Left lung (tissue), 4 donors: ENCODE measurements at regions not wholly inside any gene's neighbourhood (a gene's known extent, or its start where the extent isn't known, plus 50 kb on each side); places are given as distances from the start of the nearest gene placed in this dataset.

ENCODE experiments used
- ATAC-seq: fragments of 200-7000 bp; cut with Tn5 transposase; one replicate; pipeline ENCODE4 v1.9.1; 2020; ENCODE audit warnings: moderate library complexity
- DNase-seq, 4 donors: peaks; one replicate each; pipeline ENCODE4 v3.0.0-alpha.2; 2013 to 2020
- H3K27ac ChIP-seq, 2 donors: fragments of 200-600 bp; sonication (generic) in 1 of 2; one replicate each; pipeline versions ENCODE4 v1.5.0 to v1.8.0; 2020 to 2021
- H3K27me3 ChIP-seq, 2 donors: fragments of 200-600 bp; sonication (generic) in 1 of 2; one replicate each; pipeline versions ENCODE4 v1.5.0 to v1.8.0; 2020 to 2021
- H3K36me3 ChIP-seq, 2 donors: fragments of 200-600 bp; sonication (generic) in 1 of 2; one replicate each; pipeline versions ENCODE4 v1.5.0 to v1.8.0; 2020 to 2021
- H3K4me1 ChIP-seq, 2 donors: fragments of 200-600 bp; one replicate each; pipeline ENCODE4 v1.8.0; 2021
- H3K4me3 ChIP-seq, 2 donors: fragments of 200-600 bp; sonication (generic) in 1 of 2; one replicate each; pipeline versions ENCODE4 v1.5.0 to v1.8.0; 2020 to 2021; ENCODE audit warnings: mild to moderate bottlenecking in 1 of 2
- H3K9me3 ChIP-seq, 2 donors: fragments of 200-600 bp; sonication (generic) in 1 of 2; one replicate each; pipeline versions ENCODE4 v1.5.0 to v1.8.0; 2020 to 2021
- CTCF ChIP-seq, 2 donors: fragments of 200-600 bp; sonication (generic) in 1 of 2; IDR thresholded peaks; one replicate each; pipeline versions ENCODE4 v1.5.0 to v1.8.0; 2021; ENCODE audit warnings: antibody characterized with exemption in 2 of 2
- intact Hi-C, 2 donors: fragments of 100-400 bp; cut with DNase I; formaldehyde crosslinking; loops; one replicate each; pipeline versions ENCODE4 v1.11.2 to v1.14.2; 2022
- donor health status: DM: no; HTN: yes; CAD: no.
- donor health status: DM: no; HTN: no; CAD: no.

- intact Hi-C loops, result no loop called here
- DNase-seq (no peak), ATAC-seq (no peak)
- H3K4me3 ChIP-seq, result no peak overlapping the region
- no peak overlapping the region for H3K27ac ChIP-seq
- H3K36me3 ChIP-seq, result no peaks in the 10 kb centered on the region
- no peaks in the 10 kb centered on the region for H3K4me1 ChIP-seq
- no peaks in the 10 kb centered on the region for H3K27me3 ChIP-seq
- TF ChIP-seq CTCF (IDR thresholded peaks at IDR 0.05), result no peak
- H3K9me3 ChIP-seq, result no peaks in the 10 kb centered on the region
Measured at GRCh38 chr3:73753985-73754384, 129.2 kb upstream of the PDZRN3 start.

GRCh38 chr3:73752338-73752737 lies 127.6 kb upstream of the PDZRN3 start:
- Histone ChIP-seq H3K36me3 (no peaks in the 10 kb centered on the region), H3K27ac (no peak overlapping the region), H3K27me3 (no peaks in the 10 kb centered on the region), H3K4me3 (no peak overlapping the region), H3K4me1 (no peaks in the 10 kb centered on the region), H3K9me3 (no peaks in the 10 kb centered on the region)
- intact Hi-C loops, result no loop called here
- ATAC-seq (no peak), DNase-seq (no peak)
- no peak for TF ChIP-seq CTCF (IDR thresholded peaks at IDR 0.05)

- Histone ChIP-seq H3K36me3 (no peaks in the 10 kb centered on the region), H3K27ac (no peak overlapping the region)
Measured at GRCh38 chr3:73746623-73747022, 121.9 kb upstream of the PDZRN3 start.

GRCh38 chr3:73745526-73746191 lies 120.9 kb upstream of the PDZRN3 start:
- H3K27ac ChIP-seq, result no peak overlapping the region
- intact Hi-C loops, result no loop called here
- H3K9me3 ChIP-seq, result no peaks in the 10 kb centered on the region
- no peaks in the 10 kb centered on the region for H3K4me1 ChIP-seq
- no peak for TF ChIP-seq CTCF (IDR thresholded peaks at IDR 0.05)
- no peak overlapping the region for H3K4me3 ChIP-seq
- H3K27me3 ChIP-seq, result no peaks in the 10 kb centered on the region
- peak in 2 of 4 donors; percentile 86 for DNase-seq
- no peaks in the 10 kb centered on the region for H3K36me3 ChIP-seq
- no peak for ATAC-seq

More at GRCh38 chr3:73746623-73747022, 121.9 kb upstream of the PDZRN3 start:
- DNase-seq (no peak), ATAC-seq (no peak)
- H3K4me3 ChIP-seq, result no peak overlapping the region
- no peaks in the 10 kb centered on the region for H3K4me1 ChIP-seq
- no peak for TF ChIP-seq CTCF (IDR thresholded peaks at IDR 0.05)
- H3K27me3 ChIP-seq, result no peaks in the 10 kb centered on the region
- intact Hi-C loops, result no loop called here
- no peaks in the 10 kb centered on the region for H3K9me3 ChIP-seq

GRCh38 chr3:73743551-73743950 lies 118.8 kb upstream of the PDZRN3 start:
- intact Hi-C loops, result no loop called here
- DNase-seq (no peak), ATAC-seq (no peak)
- no peaks in the 10 kb centered on the region for H3K27me3 ChIP-seq
- no peak for TF ChIP-seq CTCF (IDR thresholded peaks at IDR 0.05)
- no peaks in the 10 kb centered on the region for H3K4me1 ChIP-seq
- no peak overlapping the region for H3K4me3 ChIP-seq
- no peaks in the 10 kb centered on the region for H3K9me3 ChIP-seq
- peak overlapping the region in 1 of 2 donors; percentile 1 for H3K27ac ChIP-seq
- no peaks in the 10 kb centered on the region for H3K36me3 ChIP-seq
